Type B pancreatic cell (in vitro differentiated cells): ENCODE measurements at regions not wholly inside any gene's neighbourhood (a gene's known extent, or its start where the extent isn't known, plus 50 kb on each side); places are given as distances from the start of the nearest gene placed in this dataset.

Experiments used
- DNase-seq: peaks from one replicate; pipeline ENCODE4 v3.0.0; 2021; ENCODE audit warnings: mixed read lengths; ENCODE audit not compliant: unreplicated experiment; ENCODE audit errors: extremely low spot score
- H3K27ac Mint-ChIP-seq: 2 replicates; pipeline ENCODE4 v1.8.0; 2021; ENCODE audit warnings: mild to moderate bottlenecking, mixed read lengths
- H3K27me3 Mint-ChIP-seq: 2 replicates; pipeline ENCODE4 v1.8.0; 2021; ENCODE audit warnings: mixed read lengths
- H3K36me3 Mint-ChIP-seq: 2 replicates; pipeline ENCODE4 v1.8.0; 2021; ENCODE audit warnings: mixed read lengths
- H3K4me1 Mint-ChIP-seq: one replicate; pipeline ENCODE4 v1.8.0; 2021; ENCODE audit warnings: mixed read lengths; ENCODE audit not compliant: unreplicated experiment
- H3K4me3 Mint-ChIP-seq: 2 replicates; pipeline ENCODE4 v1.8.0; 2021; ENCODE audit warnings: mild to moderate bottlenecking, mixed read lengths
- H3K9me3 Mint-ChIP-seq: 2 replicates; pipeline ENCODE4 v1.8.0; 2021; ENCODE audit warnings: mixed read lengths
- CTCF ChIP-seq: fragments of 200-600 bp; sonication (generic); conservative IDR thresholded peaks from 2 replicates; pipeline ENCODE4 v1.5.0; 2021; ENCODE audit warnings: antibody characterized with exemption, mild to moderate bottlenecking

- H3K36me3 Mint-ChIP-seq: no peaks in the 10 kb centered on the region
- H3K4me3 Mint-ChIP-seq: no peak overlapping the region
- peaks cover 8% of the 10 kb centered on the region for H3K9me3 Mint-ChIP-seq
- no peaks in the 10 kb centered on the region for H3K4me1 Mint-ChIP-seq
- no peak for DNase-seq
- H3K27me3 Mint-ChIP-seq: no peaks in the 10 kb centered on the region
- H3K27ac Mint-ChIP-seq: no peak overlapping the region
- TF ChIP-seq CTCF: no peak
Observed at GRCh38 chr15:46496491-46497115, 861.8 kb downstream of the SQOR start.

GRCh38 chr15:46502667-46503066 is 867.8 kb downstream of the SQOR start:
- no peak for DNase-seq
- peak; percentile 52 for TF ChIP-seq CTCF
- no peaks in the 10 kb centered on the region for H3K9me3 Mint-ChIP-seq
- no peaks in the 10 kb centered on the region for H3K36me3 Mint-ChIP-seq
- no peaks in the 10 kb centered on the region for H3K4me1 Mint-ChIP-seq
- H3K27ac Mint-ChIP-seq: no peak overlapping the region
- peaks cover 3% of the 10 kb centered on the region for H3K27me3 Mint-ChIP-seq
- no peak overlapping the region for H3K4me3 Mint-ChIP-seq

- H3K27ac Mint-ChIP-seq: no peak overlapping the region
Observed at GRCh38 chr15:46518381-46518780, 883.6 kb downstream of the SQOR start.

GRCh38 chr15:46523701-46524100 is 888.9 kb downstream of the SQOR start:
- Mint-ChIP-seq H3K27ac (no peak overlapping the region), H3K36me3 (no peaks in the 10 kb centered on the region), H3K4me3 (no peak overlapping the region), H3K9me3 (no peaks in the 10 kb centered on the region), H3K27me3 (no peaks in the 10 kb centered on the region), H3K4me1 (no peaks in the 10 kb centered on the region)
- no peak for TF ChIP-seq CTCF
- no peak for DNase-seq

More at GRCh38 chr15:46518381-46518780, 883.6 kb downstream of the SQOR start:
- no peak overlapping the region for H3K4me3 Mint-ChIP-seq
- no peaks in the 10 kb centered on the region for H3K36me3 Mint-ChIP-seq
- H3K4me1 Mint-ChIP-seq: no peaks in the 10 kb centered on the region
- DNase-seq: no peak
- H3K9me3 Mint-ChIP-seq: no peaks in the 10 kb centered on the region
- TF ChIP-seq CTCF: no peak
- H3K27me3 Mint-ChIP-seq: no peaks in the 10 kb centered on the region

- no peak for TF ChIP-seq CTCF
- Mint-ChIP-seq H3K9me3 (no peaks in the 10 kb centered on the region), H3K4me1 (no peaks in the 10 kb centered on the region)
Observed at GRCh38 chr15:46525984-46526725, 891.3 kb downstream of the SQOR start.

More at GRCh38 chr15:46525984-46526725, 891.3 kb downstream of the SQOR start:
- DNase-seq: no peak
- no peak overlapping the region for H3K4me3 Mint-ChIP-seq
- H3K27ac Mint-ChIP-seq: no peak overlapping the region
- H3K27me3 Mint-ChIP-seq: no peaks in the 10 kb centered on the region
- no peaks in the 10 kb centered on the region for H3K36me3 Mint-ChIP-seq
